ENCODE measurements at regions not wholly inside any gene's neighbourhood (a gene's known extent, or its start where the extent isn't known, plus 50 kb on each side); places are given as distances from the start of the nearest gene placed in this dataset.

DNA sequence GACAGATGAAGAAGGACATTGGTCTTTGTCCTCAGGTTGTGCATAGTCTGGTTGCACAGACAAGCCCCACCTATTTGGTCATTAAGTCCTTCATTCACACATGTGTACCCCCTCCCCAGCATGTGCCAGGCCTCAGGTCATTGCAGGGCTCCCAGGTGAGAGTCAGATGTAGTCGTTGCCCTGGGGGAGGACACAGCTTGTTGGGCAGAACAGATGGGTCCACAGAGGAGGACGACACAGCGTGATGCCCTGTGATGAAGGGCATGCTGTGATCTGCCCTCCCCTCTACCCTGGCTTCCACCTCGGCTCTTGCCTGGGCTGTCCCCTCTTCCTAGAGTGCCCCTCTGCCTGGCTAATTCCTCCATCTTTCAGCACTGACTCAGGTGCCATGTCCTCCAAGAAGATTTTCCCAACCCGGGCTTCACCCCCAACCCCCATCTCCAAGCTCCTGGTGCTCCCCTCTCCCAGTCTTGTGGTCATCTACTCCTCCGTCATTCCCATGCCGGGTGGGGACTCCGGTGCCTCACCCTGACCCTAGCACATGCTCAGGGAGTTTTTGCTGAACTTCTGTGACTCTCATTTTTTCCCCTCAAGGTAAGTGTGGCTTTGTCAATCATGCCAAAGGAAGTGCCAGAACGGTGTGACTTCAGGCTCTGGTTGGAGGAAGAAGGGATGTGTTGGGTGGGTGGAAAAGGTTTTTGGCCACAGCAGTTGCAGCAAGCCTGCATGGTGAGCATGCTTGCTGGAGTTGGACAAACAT lies 220.5 kb downstream of the FOXD2 start:
- TF ChIP-seq POLR2A (IDR thresholded peaks at IDR 0.05; ENCODE audit: low read length), result no peak
- TF ChIP-seq GATA1 (IDR thresholded peaks at IDR 0.05; ENCODE audit: low read depth, low read length), result no peak
